HCT116 (cell line): ENCODE measurements at regions not wholly inside any gene's neighbourhood (a gene's known extent, or its start where the extent isn't known, plus 50 kb on each side); places are given as distances from the start of the nearest gene placed in this dataset.

Experiments used
- EZH2phosphoT487 ChIP-seq: fragments of 200-600 bp; IDR thresholded peaks from 2 replicates; pipeline ENCODE4 v1.6.1; 2018; ENCODE audit warnings: antibody characterized with exemption, borderline replicate concordance
- POLR2A ChIP-seq: IDR thresholded peaks from 2 replicates; pipeline ENCODE4 v1.7.0; 2011; ENCODE audit warnings: borderline replicate concordance; ENCODE audit not compliant: insufficient read depth, insufficient read length; ENCODE audit errors: extremely low read depth
- TCF7L2 ChIP-seq: IDR thresholded peaks from 2 replicates; pipeline ENCODE4 v1.7.0; 2011; ENCODE audit warnings: borderline replicate concordance, inconsistent platforms; ENCODE audit not compliant: insufficient read depth, insufficient read length; ENCODE audit errors: extremely low read depth
- TF ChIP-seq, protein P1 (sequence below): IDR thresholded peaks from 2 replicates; pipeline ENCODE4 v1.6.1; 2012
- TF ChIP-seq, protein P2 (sequence below), 3 experiments: fragments of 200-600 bp in 1 of 3; sonication (generic) in 1 of 3; IDR thresholded peaks in 2 of 3; conservative IDR thresholded peaks in 1 of 3; 2 replicates each; pipeline ENCODE4 v1.5.1; 2012 to 2017; ENCODE audit warnings: low read depth in 2 of 3, low read length in 2 of 3, antibody characterized with exemption in 1 of 3, borderline replicate concordance in 1 of 3, control low read depth in 1 of 3, mild to moderate bottlenecking in 1 of 3, mixed read lengths in 1 of 3, mixed run types in 1 of 3, moderate library complexity in 1 of 3; ENCODE audit not compliant: insufficient read depth in 1 of 3

DNA sequence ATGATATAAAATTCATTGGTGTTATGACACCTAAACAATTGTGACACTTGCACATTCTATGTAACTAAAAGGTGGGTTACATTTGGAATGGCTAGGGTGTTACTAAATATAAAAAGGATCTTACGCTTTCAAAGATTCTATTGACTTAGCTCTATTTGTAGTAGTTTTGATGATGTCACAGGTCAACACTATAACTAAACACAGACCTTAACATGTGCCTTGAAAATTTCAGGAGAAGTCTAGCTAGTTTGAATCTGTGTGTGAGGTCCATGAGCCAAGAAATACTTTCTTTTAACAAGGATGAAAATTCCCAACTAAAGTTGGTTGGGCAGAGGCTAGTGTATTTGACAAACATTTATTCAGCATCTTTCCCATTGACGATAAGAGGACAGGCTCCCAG lies 298.0 kb downstream of the GPAT3 start:
- TF ChIP-seq, protein P1, sequence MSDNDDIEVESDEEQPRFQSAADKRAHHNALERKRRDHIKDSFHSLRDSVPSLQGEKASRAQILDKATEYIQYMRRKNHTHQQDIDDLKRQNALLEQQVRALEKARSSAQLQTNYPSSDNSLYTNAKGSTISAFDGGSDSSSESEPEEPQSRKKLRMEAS, result no peak
- no peak for TF ChIP-seq EZH2phosphoT487
- no peak for TF ChIP-seq POLR2A
- TF ChIP-seq, protein P2, sequence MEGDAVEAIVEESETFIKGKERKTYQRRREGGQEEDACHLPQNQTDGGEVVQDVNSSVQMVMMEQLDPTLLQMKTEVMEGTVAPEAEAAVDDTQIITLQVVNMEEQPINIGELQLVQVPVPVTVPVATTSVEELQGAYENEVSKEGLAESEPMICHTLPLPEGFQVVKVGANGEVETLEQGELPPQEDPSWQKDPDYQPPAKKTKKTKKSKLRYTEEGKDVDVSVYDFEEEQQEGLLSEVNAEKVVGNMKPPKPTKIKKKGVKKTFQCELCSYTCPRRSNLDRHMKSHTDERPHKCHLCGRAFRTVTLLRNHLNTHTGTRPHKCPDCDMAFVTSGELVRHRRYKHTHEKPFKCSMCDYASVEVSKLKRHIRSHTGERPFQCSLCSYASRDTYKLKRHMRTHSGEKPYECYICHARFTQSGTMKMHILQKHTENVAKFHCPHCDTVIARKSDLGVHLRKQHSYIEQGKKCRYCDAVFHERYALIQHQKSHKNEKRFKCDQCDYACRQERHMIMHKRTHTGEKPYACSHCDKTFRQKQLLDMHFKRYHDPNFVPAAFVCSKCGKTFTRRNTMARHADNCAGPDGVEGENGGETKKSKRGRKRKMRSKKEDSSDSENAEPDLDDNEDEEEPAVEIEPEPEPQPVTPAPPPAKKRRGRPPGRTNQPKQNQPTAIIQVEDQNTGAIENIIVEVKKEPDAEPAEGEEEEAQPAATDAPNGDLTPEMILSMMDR (IDR thresholded peaks at IDR 0.05 in 2 of 3, conservative IDR thresholded peaks at IDR 0.05 in 1 of 3; ENCODE audit: borderline replicate concordance in 1 of 3, insufficient read depth in 1 of 3, low read depth in 2 of 3, low read length in 2 of 3), result no peak
- TF ChIP-seq TCF7L2, result no peak
